CD4-positive, alpha-beta T cell (primary cell): ENCODE measurements at regions not wholly inside any gene's neighbourhood (a gene's known extent, or its start where the extent isn't known, plus 50 kb on each side); places are given as distances from the start of the nearest gene placed in this dataset.

Experiments
- ATAC-seq: fragments of 200-7000 bp; cut with Tn5 transposase; one replicate; pipeline ENCODE4 v1.10.0; 2022; ENCODE audit warnings: mild to moderate bottlenecking; ENCODE audit not compliant: poor library complexity
- CTCF ChIA-PET: fragments of 350-600 bp; sonication (Branson Sonifier 250); formaldehyde crosslinking; loops from one replicate; lab custom pipeline; 2021; ENCODE audit warnings: antibody characterized with exemption, inconsistent platforms; lab: Charles Lee
- POLR2A ChIA-PET: fragments of 350-600 bp; sonication (Branson Sonifier 250); formaldehyde crosslinking; loops from one replicate; lab custom pipeline; 2021; ENCODE audit warnings: antibody characterized with exemption, inconsistent platforms; lab: Charles Lee
- DNase-seq, 14 experiments: peaks; one replicate each; pipeline ENCODE4 v3.0.0-alpha.2; 2013 to 2020; ENCODE audit warnings: mixed read lengths in 2 of 14
- H3K27ac ChIP-seq, 2 donors: one replicate each; pipeline versions ENCODE4 v1.5.1 to v1.7.0; 2013; ENCODE audit warnings: low read length in 2 of 2, low read depth in 1 of 2, mild to moderate bottlenecking in 1 of 2
- H3K27me3 ChIP-seq, 2 experiments: 1 replicate in 1 of 2; 2 replicates in 1 of 2; pipeline versions ENCODE4 v1.6.1 to v1.7.0; 2013; ENCODE audit warnings: low read length in 2 of 2, control low read depth in 1 of 2, mild to moderate bottlenecking in 1 of 2, moderate library complexity in 1 of 2; ENCODE audit not compliant: insufficient read depth in 2 of 2, control insufficient read depth in 1 of 2
- H3K36me3 ChIP-seq: one replicate; pipeline ENCODE4 v1.6.1; 2013; ENCODE audit warnings: low read length, control low read depth; ENCODE audit not compliant: insufficient read depth
- H3K4me1 ChIP-seq: one replicate; pipeline ENCODE4 v1.6.1; 2013; ENCODE audit warnings: low read length, control low read depth; ENCODE audit not compliant: insufficient read depth
- H3K4me3 ChIP-seq: one replicate; pipeline ENCODE4 v1.5.1; 2013; ENCODE audit warnings: mild to moderate bottlenecking, low read length, moderate library complexity
- H3K9me3 ChIP-seq, 2 experiments: 1 replicate in 1 of 2; 2 replicates in 1 of 2; pipeline versions ENCODE4 v1.6.1 to v1.7.0; 2013; ENCODE audit warnings: low read length in 2 of 2, mild to moderate bottlenecking in 2 of 2, control low read depth in 1 of 2, moderate library complexity in 1 of 2; ENCODE audit not compliant: control insufficient read depth in 1 of 2, insufficient read depth in 1 of 2
- H3K27ac Mint-ChIP-seq: one replicate; pipeline ENCODE4 v1.8.0; 2020; ENCODE audit warnings: mixed read lengths
- H3K27me3 Mint-ChIP-seq: one replicate; pipeline ENCODE4 v1.8.0; 2021; ENCODE audit warnings: mixed read lengths
- H3K36me3 Mint-ChIP-seq: one replicate; pipeline ENCODE4 v1.8.0; 2021; ENCODE audit warnings: low read depth, mixed read lengths
- H3K4me1 Mint-ChIP-seq: one replicate; pipeline ENCODE4 v1.8.0; 2021; ENCODE audit warnings: low read depth, mixed read lengths
- H3K4me3 Mint-ChIP-seq: one replicate; pipeline ENCODE4 v1.8.0; 2020; ENCODE audit warnings: mild to moderate bottlenecking, mixed read lengths
- H3K9me3 Mint-ChIP-seq: one replicate; pipeline ENCODE4 v1.8.0; 2020; ENCODE audit warnings: mixed read lengths
- intact Hi-C, 2 experiments: fragments of 100-400 bp; cut with DNase I in 1 of 2; cut with micrococcal nuclease in 1 of 2; formaldehyde crosslinking; loops; one replicate each; pipeline versions ENCODE4 v1.15.1 to v1.9.0; 2023 to 2025; cut with DNase I, micrococcal nuclease
- TF ChIP-seq, protein P1 (sequence below): fragments of 200-600 bp; IDR thresholded peaks from one replicate; pipeline ENCODE4 v1.8.0; 2022; ENCODE audit warnings: antibody characterized with exemption, mild to moderate bottlenecking

DNA sequence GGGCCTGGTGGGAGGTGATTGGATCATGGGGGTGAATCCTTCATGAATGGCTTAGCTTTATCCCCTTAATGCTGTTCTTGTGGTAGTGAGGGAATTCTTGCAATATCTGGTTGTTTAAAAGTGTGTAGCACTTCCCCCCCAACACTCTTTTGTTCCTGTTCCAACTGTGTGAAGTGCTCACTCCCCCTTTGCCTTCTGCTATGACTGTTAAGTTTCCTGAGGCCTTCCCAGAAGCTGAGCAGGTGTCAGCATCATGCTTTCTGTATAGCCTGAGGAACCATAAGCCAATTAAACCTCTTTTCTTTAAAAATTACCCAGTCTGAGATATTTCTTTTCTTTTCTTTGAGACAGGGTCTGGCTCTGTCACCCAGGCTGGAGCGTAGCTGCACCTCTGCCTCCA lies 139.4 kb downstream of the RNF152 start:
- ChIA-PET CTCF (no interaction called here), POLR2A (no interaction called here)
- Histone ChIP-seq H3K9me3 (no peaks in the 10 kb centered on the region), H3K4me1 (no peaks in the 10 kb centered on the region), H3K27ac (no peak overlapping the region), H3K27me3 (peaks cover 0 to 4% of the 10 kb centered on the region in 2 experiments), H3K4me3 (no peak overlapping the region), H3K36me3 (no peaks in the 10 kb centered on the region)
- intact Hi-C loops = no loop called here
- H3K27me3 Mint-ChIP-seq = peaks cover 11% of the 10 kb centered on the region
- ATAC-seq (no peak), DNase-seq (no peak)
- H3K27ac Mint-ChIP-seq = no peak overlapping the region
- no peak overlapping the region for H3K4me3 Mint-ChIP-seq
- H3K9me3 Mint-ChIP-seq = no peaks in the 10 kb centered on the region
- H3K36me3 Mint-ChIP-seq = no peaks in the 10 kb centered on the region
- no peaks in the 10 kb centered on the region for H3K4me1 Mint-ChIP-seq
- TF ChIP-seq, protein P1, sequence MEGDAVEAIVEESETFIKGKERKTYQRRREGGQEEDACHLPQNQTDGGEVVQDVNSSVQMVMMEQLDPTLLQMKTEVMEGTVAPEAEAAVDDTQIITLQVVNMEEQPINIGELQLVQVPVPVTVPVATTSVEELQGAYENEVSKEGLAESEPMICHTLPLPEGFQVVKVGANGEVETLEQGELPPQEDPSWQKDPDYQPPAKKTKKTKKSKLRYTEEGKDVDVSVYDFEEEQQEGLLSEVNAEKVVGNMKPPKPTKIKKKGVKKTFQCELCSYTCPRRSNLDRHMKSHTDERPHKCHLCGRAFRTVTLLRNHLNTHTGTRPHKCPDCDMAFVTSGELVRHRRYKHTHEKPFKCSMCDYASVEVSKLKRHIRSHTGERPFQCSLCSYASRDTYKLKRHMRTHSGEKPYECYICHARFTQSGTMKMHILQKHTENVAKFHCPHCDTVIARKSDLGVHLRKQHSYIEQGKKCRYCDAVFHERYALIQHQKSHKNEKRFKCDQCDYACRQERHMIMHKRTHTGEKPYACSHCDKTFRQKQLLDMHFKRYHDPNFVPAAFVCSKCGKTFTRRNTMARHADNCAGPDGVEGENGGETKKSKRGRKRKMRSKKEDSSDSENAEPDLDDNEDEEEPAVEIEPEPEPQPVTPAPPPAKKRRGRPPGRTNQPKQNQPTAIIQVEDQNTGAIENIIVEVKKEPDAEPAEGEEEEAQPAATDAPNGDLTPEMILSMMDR = no peak

DNA sequence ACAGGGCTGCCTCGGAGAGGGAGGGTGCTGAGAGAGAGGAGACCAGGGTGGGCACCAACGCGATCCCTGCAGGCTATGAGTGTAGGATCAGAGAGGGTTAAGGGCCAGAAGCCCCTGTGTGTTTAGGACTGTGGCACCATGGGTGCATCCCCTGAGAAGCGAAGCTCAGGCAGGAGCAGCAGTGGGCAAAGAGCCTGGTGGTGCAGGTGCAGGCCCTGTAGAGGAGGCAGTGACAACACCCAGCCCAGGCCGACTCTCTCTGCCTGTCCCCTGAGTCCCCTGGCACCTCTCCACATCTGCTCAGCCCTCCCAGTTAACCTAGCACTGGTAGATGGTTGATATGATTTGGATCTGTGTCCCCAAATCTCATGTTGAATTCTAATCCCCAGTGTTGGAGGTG lies 139.8 kb downstream of the RNF152 start:
- H3K4me1 ChIP-seq = no peaks in the 10 kb centered on the region
- Mint-ChIP-seq H3K27ac (no peak overlapping the region), H3K4me3 (no peak overlapping the region), H3K36me3 (no peaks in the 10 kb centered on the region), H3K4me1 (no peaks in the 10 kb centered on the region), H3K9me3 (no peaks in the 10 kb centered on the region), H3K27me3 (peaks cover 11% of the 10 kb centered on the region)
- no peak overlapping the region for H3K4me3 ChIP-seq
- intact Hi-C loops = no loop called here
- peaks cover 0 to 3% of the 10 kb centered on the region in 2 experiments for H3K27me3 ChIP-seq
- no peak overlapping the region for H3K27ac ChIP-seq
- ATAC-seq (no peak), DNase-seq (no peak)
- ChIA-PET CTCF (no interaction called here), POLR2A (no interaction called here)
- TF ChIP-seq, protein P1 = no peak
- no peaks in the 10 kb centered on the region for H3K9me3 ChIP-seq
- H3K36me3 ChIP-seq = no peaks in the 10 kb centered on the region

DNA sequence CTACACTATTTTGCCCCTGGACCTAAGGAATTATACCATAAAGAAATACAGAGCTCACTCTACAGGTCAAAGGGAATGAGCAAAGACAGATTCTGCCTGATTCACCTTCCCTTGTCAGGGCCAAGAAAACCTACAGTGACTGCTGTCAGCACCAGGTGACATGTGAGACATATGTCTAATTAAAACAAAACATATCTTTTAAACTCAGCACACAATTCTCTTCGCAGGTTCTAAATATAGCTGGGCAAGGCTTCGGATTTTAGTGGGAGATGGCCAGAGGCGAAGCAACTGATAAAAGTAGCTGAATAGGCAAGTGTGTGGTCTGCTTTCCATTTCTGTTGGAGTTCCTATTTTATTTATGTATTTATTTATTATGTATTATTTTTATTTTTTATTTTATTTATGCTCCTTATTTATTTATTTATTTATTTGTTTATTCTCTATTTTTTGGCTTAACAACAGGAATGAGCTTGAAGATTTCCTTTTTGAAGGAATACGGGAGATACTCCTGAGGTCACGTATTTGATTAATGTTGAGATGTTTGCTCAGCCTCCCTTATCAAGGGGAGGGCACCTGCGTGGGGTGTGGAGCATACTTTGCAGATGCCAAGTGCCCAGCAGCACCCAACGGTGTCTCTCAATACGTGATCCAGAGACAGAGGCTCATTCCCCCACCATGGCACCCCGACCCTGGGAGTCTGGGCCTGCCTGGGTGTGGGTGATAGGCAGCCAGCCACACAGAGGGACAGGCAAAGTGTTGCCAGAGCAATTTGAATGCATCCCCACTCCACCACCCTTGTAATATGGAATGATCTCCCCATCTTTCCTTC lies 141.8 kb downstream of the RNF152 start:
- no peaks in the 10 kb centered on the region for H3K27me3 ChIP-seq
- H3K4me3 ChIP-seq = no peak overlapping the region
- no peak overlapping the region for H3K4me3 Mint-ChIP-seq
- H3K4me1 Mint-ChIP-seq = no peaks in the 10 kb centered on the region
- intact Hi-C loops = no loop called here
- H3K9me3 Mint-ChIP-seq = no peaks in the 10 kb centered on the region
- no peaks in the 10 kb centered on the region for H3K4me1 ChIP-seq
- no peaks in the 10 kb centered on the region for H3K36me3 ChIP-seq
- POLR2A ChIA-PET = no interaction called here
- H3K9me3 ChIP-seq = no peaks in the 10 kb centered on the region
- DNase-seq (no peak), ATAC-seq (no peak)
- H3K36me3 Mint-ChIP-seq = no peaks in the 10 kb centered on the region
- H3K27ac ChIP-seq = no peak overlapping the region
- TF ChIP-seq, protein P1 = no peak
- peaks cover 11% of the 10 kb centered on the region for H3K27me3 Mint-ChIP-seq
- no peak overlapping the region for H3K27ac Mint-ChIP-seq
- CTCF ChIA-PET = no interaction called here
